ENCODE measurements at regions not wholly inside any gene's neighbourhood (a gene's known extent, or its start where the extent isn't known, plus 50 kb on each side); places are given as distances from the start of the nearest gene placed in this dataset.
"Not testable (repeated sequence)": the region's sequence is repeated elsewhere in the genome, so short reads cannot be mapped to it uniquely, and the experiment has no call there.

DNA sequence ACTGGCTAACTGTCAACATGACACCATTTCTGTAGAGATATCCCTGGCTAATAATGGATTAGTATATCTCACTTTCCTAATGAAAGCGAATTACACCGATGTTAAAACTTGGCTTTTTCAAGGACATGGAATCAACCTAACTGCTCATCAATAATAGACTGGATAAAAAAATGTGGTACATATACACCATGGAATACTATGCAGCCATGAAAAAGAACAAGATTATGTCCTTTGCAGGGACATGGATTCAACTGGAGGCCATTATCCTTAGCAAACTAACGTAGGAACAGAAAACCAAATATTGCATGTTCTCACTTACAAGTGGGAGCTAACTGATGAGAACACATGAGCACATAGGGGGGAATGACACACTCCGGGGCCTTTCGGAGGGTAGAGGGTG lies 62.6 kb downstream of the ZIC1 start:
- DNase-seq, result no peak

DNA sequence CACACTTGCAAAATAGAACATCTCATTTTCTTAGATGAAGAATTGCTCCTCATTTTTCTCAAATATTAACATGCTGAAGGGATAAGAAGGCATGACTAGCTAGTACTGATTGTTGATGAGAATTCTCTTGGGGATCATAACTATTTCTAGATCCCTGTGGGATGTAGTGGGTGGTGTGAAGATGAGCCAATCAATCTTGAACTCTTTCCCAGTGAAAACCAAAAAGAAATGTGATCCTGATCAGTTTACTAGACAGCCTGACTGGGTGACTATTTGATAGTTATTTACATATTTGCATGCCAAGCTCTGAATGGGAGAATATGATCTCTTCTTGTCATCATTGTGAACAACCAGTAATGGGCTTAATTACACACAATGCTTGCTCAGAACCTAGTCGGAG lies 63.7 kb downstream of the ZIC1 start:
- DNase-seq, result no peak

GRCh38 chr3:147483145-147483544 lies 74.0 kb downstream of the ZIC1 start:
- no peak for DNase-seq

DNA sequence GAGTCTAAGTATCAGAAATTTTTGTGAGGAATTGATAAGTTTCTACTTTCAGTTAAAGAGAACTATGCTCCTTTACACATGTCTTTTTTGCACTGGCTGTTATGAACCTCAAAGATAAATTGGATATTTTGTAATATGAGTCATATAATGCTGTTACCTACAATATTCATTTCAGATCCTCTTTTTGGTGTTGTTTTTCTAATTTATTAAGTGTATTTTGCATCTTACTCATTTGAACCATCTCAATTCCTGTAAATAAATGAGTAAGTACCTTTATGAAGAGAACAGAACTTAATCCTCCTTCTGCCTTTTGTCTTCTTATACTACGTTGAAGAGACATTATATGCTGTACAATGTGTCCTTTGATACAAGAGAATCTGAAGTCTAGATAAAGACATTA lies 74.4 kb downstream of the ZIC1 start:
- DNase-seq, result no peak

DNA sequence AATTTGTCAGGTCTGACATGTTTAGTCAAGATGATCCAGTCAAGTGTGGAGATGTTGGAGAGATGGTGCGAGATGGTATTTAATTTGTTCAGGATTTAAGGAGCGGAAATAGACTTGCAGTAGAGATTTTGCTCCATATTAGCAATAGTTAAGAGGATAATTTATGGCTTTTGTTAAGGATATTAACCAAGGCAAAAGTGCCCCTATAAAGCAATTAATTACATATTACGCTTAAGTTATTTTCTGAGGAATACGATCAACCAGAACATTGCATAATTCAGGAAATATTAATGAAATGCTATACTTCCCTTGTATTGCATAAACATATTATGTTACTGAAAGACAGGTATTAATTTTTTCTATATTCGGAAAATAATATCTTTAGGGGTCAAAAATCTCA lies 83.9 kb downstream of the ZIC1 start:
- no peak for DNase-seq

GRCh38 chr3:147493666-147494065 lies 84.5 kb downstream of the ZIC1 start:
- DNase-seq, result no peak

GRCh38 chr3:147497286-147497685 lies 88.1 kb downstream of the ZIC1 start:
- no peak for DNase-seq

- no peak for DNase-seq
Observed at GRCh38 chr3:147507638-147508286, 98.6 kb downstream of the ZIC1 start.

DNA sequence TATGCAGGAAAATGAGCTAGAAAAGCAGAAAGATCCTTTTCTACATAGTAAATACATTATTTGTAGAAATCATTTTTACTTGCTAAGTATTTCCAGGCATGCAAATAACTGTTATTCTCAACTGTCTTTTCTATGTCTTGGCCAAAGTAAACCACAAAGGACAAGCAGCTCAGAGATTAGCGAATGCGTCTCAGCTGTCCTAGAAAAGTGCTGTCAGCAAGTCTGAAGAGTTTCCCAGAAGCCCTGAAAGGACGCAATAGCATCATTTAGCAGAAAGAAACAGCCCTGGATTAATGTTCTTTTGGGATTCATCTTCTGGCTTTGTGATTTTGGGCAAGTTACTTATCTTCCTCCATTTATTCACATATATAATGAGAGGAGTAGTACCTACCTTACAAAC lies 100.3 kb downstream of the ZIC1 start:
- DNase-seq, result no peak

GRCh38 chr3:147513785-147514184 lies 104.6 kb downstream of the ZIC1 start:
- no peak for DNase-seq

GRCh38 chr3:147514366-147515160 lies 105.4 kb downstream of the ZIC1 start:
- no peak for DNase-seq

GRCh38 chr3:147518465-147518864 lies 109.3 kb downstream of the ZIC1 start:
- no peak for DNase-seq

DNA sequence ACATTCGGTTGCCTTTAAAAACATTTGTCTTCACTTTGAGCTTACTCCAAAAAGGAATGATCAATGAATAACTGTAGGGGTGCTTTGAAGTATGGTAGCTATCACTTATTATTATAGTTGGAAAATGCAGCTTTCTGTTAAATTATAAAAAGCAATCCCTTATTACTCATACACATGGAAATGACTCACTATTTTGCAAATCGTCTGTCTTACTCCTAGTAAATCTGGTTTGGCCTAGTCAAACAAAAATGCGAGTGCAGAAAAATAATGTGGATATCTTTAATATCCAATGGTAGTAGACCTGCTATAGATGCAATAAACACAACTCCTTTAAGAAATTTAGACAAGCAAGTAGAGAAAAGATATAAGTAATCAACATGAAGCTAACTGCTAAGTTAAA lies 112.5 kb downstream of the ZIC1 start:
- no peak for DNase-seq

- not testable (repeated sequence) for DNase-seq
Observed at GRCh38 chr3:147522780-147523179, 113.6 kb downstream of the ZIC1 start.

DNA sequence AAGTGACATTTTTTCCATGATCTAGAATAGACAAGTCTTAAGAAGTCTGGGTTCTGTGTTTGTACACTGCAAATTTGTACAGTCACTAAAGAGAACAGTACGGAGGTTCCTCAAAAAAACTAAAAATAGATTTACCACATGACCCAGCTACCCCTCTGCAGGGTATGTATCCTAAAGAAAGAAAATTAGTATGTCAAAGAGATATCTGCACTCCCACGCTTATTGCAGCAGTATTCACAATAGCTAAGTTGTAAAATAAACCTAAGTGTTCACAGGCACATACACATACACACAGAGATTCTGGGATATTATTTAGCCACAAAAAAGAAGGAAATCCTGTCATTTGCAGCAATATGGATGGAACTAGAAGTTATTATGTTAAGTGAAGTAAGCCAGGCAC lies 120.4 kb downstream of the ZIC1 start:
- no peak for DNase-seq

DNA sequence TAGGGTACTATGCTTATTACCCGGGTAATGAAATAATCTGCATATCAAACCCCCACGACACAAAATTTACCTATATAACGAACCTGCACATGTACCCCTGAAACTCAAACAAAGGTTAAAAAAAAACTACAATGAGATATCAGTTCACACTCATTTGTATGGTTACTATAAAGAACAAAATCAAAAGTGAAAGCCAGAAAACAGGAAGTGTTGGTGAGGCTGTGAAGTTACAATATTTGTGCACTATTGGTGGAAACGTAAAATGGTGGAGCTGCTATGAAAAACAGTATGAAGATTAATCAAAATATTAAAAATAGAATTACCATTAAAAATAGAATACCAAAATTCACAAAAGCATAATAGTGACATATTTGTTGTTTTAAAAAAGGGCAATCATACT lies 128.9 kb downstream of the ZIC1 start:
- no peak for DNase-seq

- DNase-seq, result no peak
Observed at GRCh38 chr3:147540921-147541320, 131.8 kb downstream of the ZIC1 start.

GRCh38 chr3:147544290-147544689 lies 135.1 kb downstream of the ZIC1 start:
- no peak for DNase-seq

DNA sequence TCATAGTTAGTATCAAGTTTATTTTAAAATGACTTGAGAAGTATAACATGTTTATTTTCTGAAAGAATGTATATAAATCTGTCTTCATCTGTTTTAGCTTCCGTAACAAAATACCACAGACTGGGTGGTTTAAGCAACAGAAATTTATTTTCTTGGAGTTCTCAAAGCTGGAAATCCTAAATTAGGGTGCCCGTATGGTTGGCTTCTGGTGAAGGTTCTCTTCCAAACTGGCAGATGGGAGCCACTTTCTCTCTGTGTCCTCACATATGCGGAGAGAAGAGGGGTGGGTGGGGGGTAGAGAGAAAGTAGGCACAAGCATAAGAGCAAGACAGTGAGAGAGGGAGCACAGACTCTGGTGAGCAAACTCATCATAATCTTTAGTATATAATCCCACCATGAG lies 142.3 kb downstream of the ZIC1 start:
- DNase-seq, result no peak

GRCh38 chr3:147554332-147554731 lies 145.2 kb downstream of the ZIC1 start:
- DNase-seq, result no peak

DNA sequence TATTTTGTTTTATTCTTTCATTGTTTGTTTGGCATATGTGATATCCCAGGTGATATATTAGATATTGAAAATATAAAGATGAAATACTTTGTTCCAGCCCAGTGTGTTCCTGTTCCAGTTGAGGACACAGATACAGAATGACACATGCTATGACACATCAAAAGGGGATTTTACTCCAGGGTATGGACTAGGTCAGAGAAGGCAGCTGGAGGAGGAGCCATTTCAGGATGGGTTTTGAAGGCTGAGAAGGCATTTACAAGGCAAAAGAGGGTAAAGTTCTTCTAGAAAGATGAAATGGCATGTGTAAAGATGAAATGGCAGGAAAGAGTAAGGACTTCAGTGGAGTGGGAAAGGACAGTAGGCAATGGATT lies 163.8 kb downstream of the ZIC1 start:
- DNase-seq, result no peak

- no peak for DNase-seq
Observed at GRCh38 chr3:147574621-147575020, 165.5 kb downstream of the ZIC1 start.

- DNase-seq, result no peak
Observed at GRCh38 chr3:147575391-147575790, 166.2 kb downstream of the ZIC1 start.

DNA sequence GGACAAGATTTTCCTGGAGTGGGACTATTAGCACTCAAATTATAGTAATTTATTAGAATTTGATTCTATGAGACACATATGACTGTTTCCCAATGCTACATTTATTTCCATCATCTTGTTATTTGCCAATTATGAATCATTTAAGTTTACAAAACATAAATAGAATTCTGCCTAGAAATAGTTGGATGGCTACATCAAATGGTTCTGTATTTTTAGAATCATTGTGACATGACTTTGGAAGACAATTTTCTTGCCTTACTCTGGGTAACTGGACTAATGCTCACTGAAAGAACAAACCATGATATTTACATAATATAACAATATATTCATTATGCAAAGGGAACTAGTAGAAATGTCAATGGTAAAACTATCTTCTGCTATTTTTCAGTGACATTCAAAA lies 173.5 kb downstream of the ZIC1 start:
- no peak for DNase-seq

GRCh38 chr3:147589016-147589415 lies 179.9 kb downstream of the ZIC1 start:
- no peak for DNase-seq

All from NCI-H2171 treated with DMSO at 0.1 percent for 48 hours (cell line).